ENCODE measurements at regions not wholly inside any gene's neighbourhood (a gene's known extent, or its start where the extent isn't known, plus 50 kb on each side); places are given as distances from the start of the nearest gene placed in this dataset.

DNA sequence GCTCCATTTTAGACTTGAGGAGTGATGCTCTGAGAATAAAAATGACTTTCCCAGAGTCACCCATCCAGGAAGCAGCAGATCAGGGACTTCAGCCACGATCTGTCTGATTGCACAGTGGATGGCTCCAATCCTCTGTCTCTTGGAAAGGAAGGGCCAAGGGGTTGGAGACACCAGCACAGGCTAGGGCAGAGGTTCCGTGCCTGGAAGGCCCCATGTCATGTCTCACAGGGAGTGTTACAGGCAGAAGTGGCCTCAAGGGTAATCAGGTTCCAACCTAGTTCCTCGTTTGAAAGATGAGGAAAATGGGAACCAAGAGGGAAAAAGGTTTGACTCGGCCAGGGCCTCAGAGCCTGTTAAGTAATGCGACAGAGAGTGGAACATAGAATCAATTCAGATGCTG, 160.0 kb downstream of the EFNB1 start:
- TF ChIP-seq, protein P1, sequence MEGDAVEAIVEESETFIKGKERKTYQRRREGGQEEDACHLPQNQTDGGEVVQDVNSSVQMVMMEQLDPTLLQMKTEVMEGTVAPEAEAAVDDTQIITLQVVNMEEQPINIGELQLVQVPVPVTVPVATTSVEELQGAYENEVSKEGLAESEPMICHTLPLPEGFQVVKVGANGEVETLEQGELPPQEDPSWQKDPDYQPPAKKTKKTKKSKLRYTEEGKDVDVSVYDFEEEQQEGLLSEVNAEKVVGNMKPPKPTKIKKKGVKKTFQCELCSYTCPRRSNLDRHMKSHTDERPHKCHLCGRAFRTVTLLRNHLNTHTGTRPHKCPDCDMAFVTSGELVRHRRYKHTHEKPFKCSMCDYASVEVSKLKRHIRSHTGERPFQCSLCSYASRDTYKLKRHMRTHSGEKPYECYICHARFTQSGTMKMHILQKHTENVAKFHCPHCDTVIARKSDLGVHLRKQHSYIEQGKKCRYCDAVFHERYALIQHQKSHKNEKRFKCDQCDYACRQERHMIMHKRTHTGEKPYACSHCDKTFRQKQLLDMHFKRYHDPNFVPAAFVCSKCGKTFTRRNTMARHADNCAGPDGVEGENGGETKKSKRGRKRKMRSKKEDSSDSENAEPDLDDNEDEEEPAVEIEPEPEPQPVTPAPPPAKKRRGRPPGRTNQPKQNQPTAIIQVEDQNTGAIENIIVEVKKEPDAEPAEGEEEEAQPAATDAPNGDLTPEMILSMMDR (conservative IDR thresholded peaks at IDR 0.05; ENCODE audit: low read depth, low read length), result no peak
- TF ChIP-seq RAD21 (IDR thresholded peaks at IDR 0.05; ENCODE audit: low read length) (no peak), POLR2A (IDR thresholded peaks at IDR 0.05; ENCODE audit: low read depth, low read length) (no peak), USF2 (IDR thresholded peaks at IDR 0.05; ENCODE audit: low read depth, low read length) (no peak), RCOR1 (IDR thresholded peaks at IDR 0.05; ENCODE audit: insufficient replicate concordance, low read length) (no peak), MXI1 (IDR thresholded peaks at IDR 0.05; ENCODE audit: borderline replicate concordance, low read depth, low read length) (no peak), RFX5 (IDR thresholded peaks at IDR 0.05; ENCODE audit: low read depth, low read length) (no peak), FOS (IDR thresholded peaks at IDR 0.05; ENCODE audit: low read depth, low read length) (no peak), NFE2L2 (IDR thresholded peaks at IDR 0.05; ENCODE audit: low read depth, low read length) (no peak), MAZ (IDR thresholded peaks at IDR 0.05; ENCODE audit: borderline replicate concordance, low read depth, low read length) (no peak)

Data from IMR-90 (cell line).